Activated CD4-positive, alpha-beta T cell treated with anti-CD3 and anti-CD28 coated beads, Interleukin-2, amount 50 U/mL, for 24 hours (primary cell): ENCODE measurements at regions not wholly inside any gene's neighbourhood (a gene's known extent, or its start where the extent isn't known, plus 50 kb on each side); places are given as distances from the start of the nearest gene placed in this dataset.
"Not testable (repeated sequence)": the region's sequence is repeated elsewhere in the genome, so short reads cannot be mapped to it uniquely, and the experiment has no call there.

ENCODE experiments used
- DNase-seq, 2 donors: peaks; one replicate each; pipeline ENCODE4 v3.0.0-alpha.2; 2020; ENCODE audit warnings: low read depth in 1 of 2, low spot score in 1 of 2

GRCh38 chr6:97450087-97450486 is 167.1 kb upstream of the MMS22L start:
- no peak for DNase-seq

- DNase-seq = no peak
Observed at GRCh38 chr6:97456070-97456469, 173.1 kb upstream of the MMS22L start.

- DNase-seq = no peak
Observed at GRCh38 chr6:97459535-97459934, 176.5 kb upstream of the MMS22L start.

GRCh38 chr6:97459986-97460385 is 177.0 kb upstream of the MMS22L start:
- DNase-seq = no peak

GRCh38 chr6:97460394-97461080 is 177.5 kb upstream of the MMS22L start:
- no peak for DNase-seq

GRCh38 chr6:97461218-97461617 is 178.2 kb upstream of the MMS22L start:
- DNase-seq = no peak

GRCh38 chr6:97462031-97462430 is 179.0 kb upstream of the MMS22L start:
- DNase-seq = no peak

GRCh38 chr6:97462938-97463598 is 180.1 kb upstream of the MMS22L start:
- DNase-seq = no peak

DNA sequence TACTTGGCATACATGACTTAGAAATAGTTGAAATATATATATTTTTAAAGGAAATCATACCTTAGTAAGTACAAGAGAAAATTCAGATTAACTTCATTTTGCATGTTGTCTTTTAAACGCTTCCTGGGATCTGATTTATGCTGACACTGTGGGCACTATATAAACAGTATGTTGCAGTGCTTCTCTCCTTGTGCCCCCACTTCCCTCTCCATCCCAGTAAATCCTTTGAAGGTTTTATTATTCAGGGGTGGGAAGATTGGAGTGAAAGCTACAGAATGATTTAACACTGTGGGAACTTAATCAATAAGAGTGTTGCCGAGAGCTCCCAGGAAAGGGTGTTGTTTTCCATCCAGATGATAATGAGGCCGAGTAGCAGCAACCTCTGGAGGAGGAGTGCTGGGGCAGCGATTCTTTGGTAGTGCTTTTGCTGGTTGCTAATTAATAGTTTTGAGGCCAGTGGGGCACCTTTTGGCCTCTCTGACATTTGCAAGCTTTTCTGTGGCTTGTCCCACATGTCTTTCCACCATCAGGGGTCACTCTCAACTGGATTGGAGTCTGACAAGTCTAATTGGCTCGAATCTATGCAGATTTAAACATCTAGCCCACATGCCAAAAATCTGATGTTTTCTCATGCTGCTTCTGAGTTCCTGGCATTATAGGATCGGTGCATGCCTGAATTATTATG is 183.0 kb upstream of the MMS22L start:
- DNase-seq = no peak

GRCh38 chr6:97468981-97469380 is 186.0 kb upstream of the MMS22L start:
- DNase-seq = no peak

DNA sequence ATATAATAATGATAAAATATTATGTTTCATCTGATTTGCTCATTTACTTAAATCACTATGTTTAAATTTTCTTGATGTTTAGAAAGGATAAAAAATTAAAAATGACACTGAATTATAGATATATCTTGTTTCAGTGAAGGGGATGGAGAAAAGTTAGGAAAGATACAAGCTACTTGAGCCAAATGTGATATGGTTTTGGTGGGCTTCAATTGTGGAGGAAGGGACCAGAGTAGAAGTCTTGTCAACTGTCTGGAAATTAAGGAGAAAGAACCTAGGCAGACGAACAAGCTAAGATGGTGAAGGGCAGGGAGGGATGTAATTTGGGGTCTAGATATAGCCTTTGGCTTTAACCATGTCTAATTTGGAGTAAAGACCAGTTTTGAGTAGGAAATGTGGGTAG is 186.4 kb upstream of the MMS22L start:
- no peak for DNase-seq

DNA sequence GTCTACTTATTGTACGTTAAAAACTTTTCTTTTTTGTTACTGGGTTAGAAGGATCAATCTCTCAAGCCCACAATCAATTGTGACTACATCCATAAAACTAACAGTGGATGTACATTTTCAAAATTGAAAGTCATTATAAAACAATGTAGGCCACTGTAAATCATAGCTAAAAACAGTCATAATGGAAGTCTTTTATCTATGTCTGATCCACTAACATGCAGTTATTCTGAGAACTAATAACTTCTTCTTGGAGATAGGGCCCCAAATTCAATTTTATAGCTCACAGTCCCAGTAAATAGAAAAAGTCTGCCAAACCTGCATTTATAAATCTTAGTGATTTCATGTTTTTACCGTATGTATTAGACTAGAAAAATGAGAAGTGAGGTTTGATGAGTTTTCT is 187.3 kb upstream of the MMS22L start:
- no peak for DNase-seq

DNA sequence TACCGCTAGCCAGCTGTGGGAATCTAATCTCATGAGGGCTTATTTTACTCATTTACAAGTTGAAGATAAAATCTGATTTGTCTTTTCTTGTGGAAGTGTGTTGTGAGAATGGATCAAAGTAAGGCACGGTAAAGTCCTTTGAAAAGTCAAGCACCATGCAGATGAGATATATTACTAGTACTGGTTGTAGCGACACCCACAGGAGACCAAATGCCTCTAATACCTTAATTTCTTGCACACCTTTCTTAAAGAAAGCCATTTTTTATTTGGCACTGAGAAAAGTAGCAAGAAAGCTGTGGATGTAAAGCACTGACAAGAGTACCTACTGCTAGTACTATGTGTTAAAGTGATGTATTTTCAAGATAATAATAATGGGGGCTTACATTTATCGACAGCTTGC is 191.0 kb upstream of the MMS22L start:
- no peak for DNase-seq

DNA sequence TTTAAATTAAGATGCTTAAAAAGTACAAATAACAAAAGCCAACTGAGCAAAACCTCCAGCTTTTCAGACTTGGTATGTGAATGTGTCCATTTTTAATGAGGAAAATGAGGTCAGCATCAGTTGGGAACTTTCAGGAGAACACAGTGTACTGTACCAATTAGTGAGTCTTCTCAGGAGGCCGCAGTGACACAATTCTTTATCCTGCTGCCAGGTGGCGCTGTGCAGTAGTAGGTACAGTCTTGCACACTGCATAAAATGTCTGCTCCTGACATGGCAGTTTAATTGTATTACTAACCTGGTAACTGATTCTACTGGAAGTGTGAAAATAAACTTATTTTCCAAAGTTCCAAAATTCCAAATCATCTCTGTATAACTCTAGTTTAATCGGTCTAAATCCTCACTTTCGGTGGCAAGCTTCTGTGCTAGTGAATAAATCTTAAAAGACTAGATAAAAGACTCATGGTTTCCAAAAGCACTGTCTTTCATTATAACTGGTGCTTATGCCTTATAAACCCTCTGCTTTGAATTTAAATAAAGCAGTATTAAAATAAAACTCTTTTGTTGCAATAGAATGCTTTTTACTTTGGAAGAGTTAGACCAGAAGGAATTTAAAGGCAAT is 214.8 kb upstream of the MMS22L start:
- peak; percentile 9 to 44 for DNase-seq

DNA sequence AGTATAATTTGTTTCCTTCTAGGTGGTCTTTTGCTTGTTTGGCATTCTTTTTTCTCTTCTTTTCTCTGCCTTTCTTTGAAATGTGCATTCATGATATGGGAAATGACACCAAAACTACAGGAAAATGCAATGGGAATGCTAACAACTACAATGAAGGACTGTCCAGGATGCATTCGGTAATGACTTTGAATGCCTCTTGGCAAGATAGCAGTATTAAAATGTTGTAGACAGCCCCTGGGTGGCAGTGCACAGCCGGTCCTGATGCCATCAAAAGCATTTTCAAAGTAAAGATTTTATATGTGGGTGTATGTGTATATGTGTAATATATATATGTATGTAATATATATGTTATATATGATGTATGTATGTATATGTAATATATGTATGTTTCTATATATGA is 218.8 kb upstream of the MMS22L start:
- no peak for DNase-seq

DNA sequence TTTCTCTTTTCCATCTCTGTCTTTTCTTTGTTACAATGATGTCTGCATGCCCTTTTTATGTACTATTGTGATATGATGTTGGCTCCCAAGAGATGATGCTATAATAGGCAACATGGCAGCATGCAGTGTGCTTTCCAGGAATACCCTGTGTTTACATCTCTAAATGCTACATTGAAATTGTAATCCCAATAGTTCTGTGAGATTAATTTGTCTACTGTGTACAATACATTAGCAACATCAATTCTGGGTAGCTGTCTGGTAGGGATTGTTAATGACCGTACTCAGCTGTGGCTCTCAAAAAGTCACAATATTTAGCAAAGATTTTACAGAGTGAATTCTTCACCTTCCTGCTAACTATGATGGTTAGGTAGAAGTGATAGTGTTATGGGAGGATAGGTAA is 225.6 kb upstream of the MMS22L start:
- DNase-seq = no peak

GRCh38 chr6:97513260-97513659 is 230.2 kb upstream of the MMS22L start:
- DNase-seq = not testable (repeated sequence)

DNA sequence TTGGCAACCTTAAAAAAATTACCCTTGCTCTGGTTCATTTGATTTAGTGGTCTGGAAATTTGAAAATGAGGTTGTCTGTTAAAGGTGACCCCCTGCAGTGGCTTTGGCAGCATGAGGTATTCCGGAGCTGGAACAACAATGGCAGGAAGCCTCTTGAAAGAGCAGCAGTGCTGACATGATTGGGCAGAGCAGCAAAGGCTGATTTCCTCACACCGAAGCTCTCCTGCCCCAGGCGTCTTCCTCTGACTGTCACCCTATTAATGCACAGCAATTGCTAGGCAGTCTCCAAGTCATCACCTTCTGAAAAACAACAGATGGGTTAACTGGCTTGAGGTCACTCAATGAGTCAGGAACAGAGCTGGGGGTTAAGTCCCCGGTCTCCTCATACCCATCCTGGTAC is 241.8 kb upstream of the MMS22L start:
- DNase-seq = no peak

- no peak for DNase-seq
Observed at GRCh38 chr6:97535800-97536199, 252.8 kb upstream of the MMS22L start.

GRCh38 chr6:97548354-97548753 is 265.3 kb upstream of the MMS22L start:
- no peak for DNase-seq

- no peak for DNase-seq
Observed at GRCh38 chr6:97557355-97557754, 274.3 kb upstream of the MMS22L start.

GRCh38 chr6:97563529-97563928 is 280.5 kb upstream of the MMS22L start:
- no peak for DNase-seq
